GM23338 (cell line): ENCODE measurements at regions not wholly inside any gene's neighbourhood (a gene's known extent, or its start where the extent isn't known, plus 50 kb on each side); places are given as distances from the start of the nearest gene placed in this dataset.

Source experiments
- ATAC-seq: fragments of 200-7000 bp; cut with Tn5 transposase; 3 replicates; pipeline ENCODE4 v1.9.1; 2020
- DNase-seq: peaks from one replicate; pipeline ENCODE4 v3.0.0-alpha.2; 2015; ENCODE audit warnings: low spot score
- H2AFZ ChIP-seq: fragments of 200-600 bp; sonication (generic); 2 replicates; pipeline ENCODE4 v1.8.0; 2016; ENCODE audit warnings: antibody characterized with exemption, mild to moderate bottlenecking, moderate library complexity
- H3F3A ChIP-seq: fragments of 200-600 bp; sonication (generic); replicated peaks from 2 replicates; pipeline ENCODE4 v1.8.0; 2017; ENCODE audit warnings: antibody characterized with exemption, mixed run types, low read depth
- H3K27ac ChIP-seq: fragments of 200-600 bp; sonication (generic); 2 replicates; pipeline ENCODE4 v1.6.1; 2016; ENCODE audit warnings: low read depth
- H3K27me3 ChIP-seq: fragments of 200-600 bp; sonication (generic); 2 replicates; pipeline ENCODE4 v1.8.0; 2016; ENCODE audit warnings: mild to moderate bottlenecking, mixed run types, moderate library complexity; ENCODE audit not compliant: insufficient read depth
- H3K36me3 ChIP-seq: fragments of 200-600 bp; sonication (generic); 2 replicates; pipeline ENCODE4 v1.8.0; 2016; ENCODE audit warnings: mild to moderate bottlenecking; ENCODE audit not compliant: insufficient read depth
- H3K4me1 ChIP-seq: fragments of 200-600 bp; sonication (generic); 2 replicates; pipeline ENCODE4 v1.8.0; 2016; ENCODE audit warnings: mild to moderate bottlenecking, moderate library complexity; ENCODE audit not compliant: insufficient read depth
- H3K4me2 ChIP-seq: fragments of 200-600 bp; sonication (generic); 2 replicates; pipeline ENCODE4 v1.7.1; 2017; ENCODE audit warnings: mixed run types
- H3K4me3 ChIP-seq: fragments of 200-600 bp; sonication (generic); 2 replicates; pipeline ENCODE4 v1.6.1; 2016; ENCODE audit warnings: mixed run types
- H3K79me2 ChIP-seq: fragments of 200-600 bp; sonication (generic); replicated peaks from 2 replicates; pipeline ENCODE4 v1.8.0; 2017; ENCODE audit warnings: mild to moderate bottlenecking; ENCODE audit not compliant: insufficient read depth
- H3K9me2 ChIP-seq: fragments of 200-600 bp; sonication (generic); 2 replicates; pipeline ENCODE4 v1.8.0; 2017; ENCODE audit not compliant: insufficient read depth
- H4K20me1 ChIP-seq: fragments of 200-600 bp; sonication (generic); replicated peaks from 2 replicates; pipeline ENCODE4 v1.8.0; 2017; ENCODE audit warnings: mild to moderate bottlenecking; ENCODE audit not compliant: insufficient read depth
- H3K27ac Mint-ChIP-seq: 2 replicates; pipeline ENCODE4 v1.8.0; 2020; ENCODE audit warnings: inconsistent platforms, mild to moderate bottlenecking, moderate library complexity, mixed read lengths
- H3K27me3 Mint-ChIP-seq: 3 replicates; pipeline ENCODE4 v1.8.0; 2022; ENCODE audit warnings: low read depth, mild to moderate bottlenecking, moderate library complexity, mixed read lengths, inconsistent platforms; ENCODE audit not compliant: insufficient read depth, poor library complexity
- H3K36me3 Mint-ChIP-seq: 3 replicates; pipeline ENCODE4 v1.8.0; 2021; ENCODE audit warnings: low read depth, mild to moderate bottlenecking, inconsistent platforms, moderate library complexity, mixed read lengths
- H3K4me1 Mint-ChIP-seq: 3 replicates; pipeline ENCODE4 v1.8.0; 2020; ENCODE audit warnings: mild to moderate bottlenecking, inconsistent platforms, mixed read lengths
- H3K4me3 Mint-ChIP-seq: 3 replicates; pipeline ENCODE4 v1.8.0; 2021; ENCODE audit warnings: moderate library complexity, mild to moderate bottlenecking, inconsistent platforms, mixed read lengths
- H3K9me3 Mint-ChIP-seq: 3 replicates; pipeline ENCODE4 v1.8.0; 2020; ENCODE audit warnings: moderate library complexity, mild to moderate bottlenecking, inconsistent platforms, mixed read lengths
- CREB1 ChIP-seq: fragments of 250-450 bp; sonication (Bioruptor Pico); IDR thresholded peaks from 2 replicates; pipeline ENCODE4 v1.5.0; 2020; ENCODE audit warnings: low read depth, mild to moderate bottlenecking, moderate library complexity
- EZH2 ChIP-seq: fragments of 200-600 bp; sonication (generic); IDR thresholded peaks from one replicate; pipeline ENCODE4 v1.8.0; 2017; ENCODE audit warnings: antibody characterized with exemption, mild to moderate bottlenecking, low read depth; ENCODE audit not compliant: unreplicated experiment
- NANOG ChIP-seq: IDR thresholded peaks from 2 replicates; pipeline ENCODE4 v1.6.1; 2016; ENCODE audit warnings: antibody characterized with exemption, borderline replicate concordance
- POLR2AphosphoS5 ChIP-seq: IDR thresholded peaks from 2 replicates; pipeline ENCODE4 v1.6.1; 2016; ENCODE audit warnings: antibody characterized with exemption, low read depth
- ZNF114 ChIP-seq: fragments of 250-450 bp; sonication (Bioruptor Pico); IDR thresholded peaks from 2 replicates; pipeline ENCODE4 v1.5.0; 2020; ENCODE audit warnings: mild to moderate bottlenecking, moderate library complexity
- ZNF331 ChIP-seq: fragments of 250-450 bp; sonication (Bioruptor Pico); IDR thresholded peaks from 2 replicates; pipeline ENCODE4 v1.5.0; 2020; ENCODE audit warnings: low read depth, mild to moderate bottlenecking, moderate library complexity
- TF ChIP-seq, protein P1 (sequence below), 2 experiments: fragments of 200-600 bp in 1 of 2; sonication (generic) in 1 of 2; conservative IDR thresholded peaks; 2 replicates each; pipeline versions ENCODE4 v1.5.1 to v1.6.1; 2016 to 2017; ENCODE audit warnings: antibody characterized with exemption in 2 of 2, low read depth in 2 of 2, mild to moderate bottlenecking in 2 of 2, moderate library complexity in 1 of 2
- TF ChIP-seq, protein P2 (sequence below): IDR thresholded peaks from 2 replicates; pipeline ENCODE4 v1.6.1; 2016; ENCODE audit warnings: antibody characterized with exemption
- TF ChIP-seq, protein P3 (sequence below): IDR thresholded peaks from one replicate; pipeline ENCODE4 v1.6.1; 2018; ENCODE audit warnings: antibody characterized with exemption; ENCODE audit not compliant: unreplicated experiment
- TF ChIP-seq, protein P4 (sequence below): fragments of 250-450 bp; sonication (Bioruptor Pico); IDR thresholded peaks from 2 replicates; pipeline ENCODE4 v1.5.0; 2020; ENCODE audit warnings: mild to moderate bottlenecking, moderate library complexity

DNA sequence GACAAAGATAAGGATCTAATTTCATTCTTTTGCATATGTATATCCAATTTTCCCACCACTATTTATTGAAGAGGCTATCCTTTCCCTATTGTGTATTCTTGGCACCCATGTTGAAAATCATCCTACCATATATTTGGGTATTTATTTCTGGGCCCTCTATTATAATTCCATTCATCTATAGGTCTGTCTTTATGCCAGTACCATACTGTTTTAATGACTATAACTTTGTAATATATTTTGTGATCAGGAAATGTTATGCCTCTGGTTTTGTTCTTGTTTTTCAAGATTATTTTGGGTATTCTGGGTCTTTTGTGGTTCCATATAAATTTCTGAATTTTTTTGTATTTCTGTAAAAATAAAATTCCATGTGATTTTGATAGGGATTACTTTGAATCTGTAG is 347.6 kb upstream of the SULF2 start:
- Mint-ChIP-seq H3K27me3 (peaks cover 2% of the 10 kb centered on the region), H3K9me3 (peaks cover 14% of the 10 kb centered on the region; the same call in 2 of the 3 replicates), H3K4me1 (peaks cover 10% of the 10 kb centered on the region), H3K27ac (no peak overlapping the region), H3K4me3 (no peak overlapping the region), H3K36me3 (no peaks in the 10 kb centered on the region)
- ATAC-seq (no peak), DNase-seq (no peak)
- no peaks in the 10 kb centered on the region for H3F3A ChIP-seq
- H3K79me2 ChIP-seq, result no peaks in the 10 kb centered on the region
- H2AFZ ChIP-seq, result no peak overlapping the region
- H3K36me3 ChIP-seq, result no peaks in the 10 kb centered on the region
- H3K4me3 ChIP-seq, result no peak overlapping the region
- no peaks in the 10 kb centered on the region for H3K4me1 ChIP-seq
- TF ChIP-seq EZH2 (no peak), CREB1 (CRISPR knock-in tag) (no peak)
- no peak overlapping the region for H3K27ac ChIP-seq
- H3K9me2 ChIP-seq, result no peaks in the 10 kb centered on the region
- H3K27me3 ChIP-seq, result no peaks in the 10 kb centered on the region
- H3K4me2 ChIP-seq, result no peak overlapping the region
- no peaks in the 10 kb centered on the region for H4K20me1 ChIP-seq

DNA sequence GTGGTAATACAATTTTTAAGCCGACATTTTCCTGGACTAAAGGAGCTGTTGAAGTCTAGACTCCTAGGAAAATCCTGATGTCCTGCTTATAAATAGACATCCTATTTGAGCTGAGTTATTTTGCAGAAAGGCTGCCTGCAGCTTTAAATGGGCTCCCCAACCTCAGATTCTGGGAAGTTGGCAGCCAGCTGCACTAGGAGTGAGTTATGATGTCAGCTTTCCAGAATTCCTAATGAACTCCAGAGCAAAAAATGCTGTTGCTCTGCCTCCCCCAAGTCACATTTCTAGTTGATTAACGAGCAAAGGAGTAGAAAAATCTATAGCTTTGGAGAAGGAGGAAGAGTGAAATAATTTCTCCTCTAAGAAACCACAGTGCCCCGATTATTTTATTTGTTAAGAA is 346.3 kb upstream of the SULF2 start:
- peaks cover 14% of the 10 kb centered on the region; the same call in 2 of the 3 replicates for H3K9me3 Mint-ChIP-seq
- H3K36me3 Mint-ChIP-seq, result no peaks in the 10 kb centered on the region
- no peak overlapping the region for H3K4me2 ChIP-seq
- no peaks in the 10 kb centered on the region for H4K20me1 ChIP-seq
- no peaks in the 10 kb centered on the region for H3K79me2 ChIP-seq
- no peaks in the 10 kb centered on the region for H3K9me2 ChIP-seq
- no peaks in the 10 kb centered on the region for H3K27me3 Mint-ChIP-seq
- no peak for DNase-seq
- no peak for ATAC-seq
- H3K27ac ChIP-seq, result no peak overlapping the region
- no peak overlapping the region for H2AFZ ChIP-seq
- peaks cover 10% of the 10 kb centered on the region for H3K4me1 Mint-ChIP-seq
- no peaks in the 10 kb centered on the region for H3F3A ChIP-seq
- H3K4me3 Mint-ChIP-seq, result no peak overlapping the region
- no peak overlapping the region for H3K4me3 ChIP-seq
- H3K4me1 ChIP-seq, result no peaks in the 10 kb centered on the region
- no peaks in the 10 kb centered on the region for H3K27me3 ChIP-seq
- no peak overlapping the region for H3K27ac Mint-ChIP-seq
- H3K36me3 ChIP-seq, result no peaks in the 10 kb centered on the region
- TF ChIP-seq NANOG (no peak), ZNF114 (CRISPR knock-in tag) (no peak), ZNF331 (no peak), CREB1 (CRISPR knock-in tag) (no peak), POLR2AphosphoS5 (no peak)
- TF ChIP-seq, protein P1, sequence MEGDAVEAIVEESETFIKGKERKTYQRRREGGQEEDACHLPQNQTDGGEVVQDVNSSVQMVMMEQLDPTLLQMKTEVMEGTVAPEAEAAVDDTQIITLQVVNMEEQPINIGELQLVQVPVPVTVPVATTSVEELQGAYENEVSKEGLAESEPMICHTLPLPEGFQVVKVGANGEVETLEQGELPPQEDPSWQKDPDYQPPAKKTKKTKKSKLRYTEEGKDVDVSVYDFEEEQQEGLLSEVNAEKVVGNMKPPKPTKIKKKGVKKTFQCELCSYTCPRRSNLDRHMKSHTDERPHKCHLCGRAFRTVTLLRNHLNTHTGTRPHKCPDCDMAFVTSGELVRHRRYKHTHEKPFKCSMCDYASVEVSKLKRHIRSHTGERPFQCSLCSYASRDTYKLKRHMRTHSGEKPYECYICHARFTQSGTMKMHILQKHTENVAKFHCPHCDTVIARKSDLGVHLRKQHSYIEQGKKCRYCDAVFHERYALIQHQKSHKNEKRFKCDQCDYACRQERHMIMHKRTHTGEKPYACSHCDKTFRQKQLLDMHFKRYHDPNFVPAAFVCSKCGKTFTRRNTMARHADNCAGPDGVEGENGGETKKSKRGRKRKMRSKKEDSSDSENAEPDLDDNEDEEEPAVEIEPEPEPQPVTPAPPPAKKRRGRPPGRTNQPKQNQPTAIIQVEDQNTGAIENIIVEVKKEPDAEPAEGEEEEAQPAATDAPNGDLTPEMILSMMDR (conservative IDR thresholded peaks at IDR 0.05; ENCODE audit: low read depth in 2 of 2), result no peak
- TF ChIP-seq, protein P2, sequence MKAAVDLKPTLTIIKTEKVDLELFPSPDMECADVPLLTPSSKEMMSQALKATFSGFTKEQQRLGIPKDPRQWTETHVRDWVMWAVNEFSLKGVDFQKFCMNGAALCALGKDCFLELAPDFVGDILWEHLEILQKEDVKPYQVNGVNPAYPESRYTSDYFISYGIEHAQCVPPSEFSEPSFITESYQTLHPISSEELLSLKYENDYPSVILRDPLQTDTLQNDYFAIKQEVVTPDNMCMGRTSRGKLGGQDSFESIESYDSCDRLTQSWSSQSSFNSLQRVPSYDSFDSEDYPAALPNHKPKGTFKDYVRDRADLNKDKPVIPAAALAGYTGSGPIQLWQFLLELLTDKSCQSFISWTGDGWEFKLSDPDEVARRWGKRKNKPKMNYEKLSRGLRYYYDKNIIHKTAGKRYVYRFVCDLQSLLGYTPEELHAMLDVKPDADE, result no peak
- TF ChIP-seq, protein P3, sequence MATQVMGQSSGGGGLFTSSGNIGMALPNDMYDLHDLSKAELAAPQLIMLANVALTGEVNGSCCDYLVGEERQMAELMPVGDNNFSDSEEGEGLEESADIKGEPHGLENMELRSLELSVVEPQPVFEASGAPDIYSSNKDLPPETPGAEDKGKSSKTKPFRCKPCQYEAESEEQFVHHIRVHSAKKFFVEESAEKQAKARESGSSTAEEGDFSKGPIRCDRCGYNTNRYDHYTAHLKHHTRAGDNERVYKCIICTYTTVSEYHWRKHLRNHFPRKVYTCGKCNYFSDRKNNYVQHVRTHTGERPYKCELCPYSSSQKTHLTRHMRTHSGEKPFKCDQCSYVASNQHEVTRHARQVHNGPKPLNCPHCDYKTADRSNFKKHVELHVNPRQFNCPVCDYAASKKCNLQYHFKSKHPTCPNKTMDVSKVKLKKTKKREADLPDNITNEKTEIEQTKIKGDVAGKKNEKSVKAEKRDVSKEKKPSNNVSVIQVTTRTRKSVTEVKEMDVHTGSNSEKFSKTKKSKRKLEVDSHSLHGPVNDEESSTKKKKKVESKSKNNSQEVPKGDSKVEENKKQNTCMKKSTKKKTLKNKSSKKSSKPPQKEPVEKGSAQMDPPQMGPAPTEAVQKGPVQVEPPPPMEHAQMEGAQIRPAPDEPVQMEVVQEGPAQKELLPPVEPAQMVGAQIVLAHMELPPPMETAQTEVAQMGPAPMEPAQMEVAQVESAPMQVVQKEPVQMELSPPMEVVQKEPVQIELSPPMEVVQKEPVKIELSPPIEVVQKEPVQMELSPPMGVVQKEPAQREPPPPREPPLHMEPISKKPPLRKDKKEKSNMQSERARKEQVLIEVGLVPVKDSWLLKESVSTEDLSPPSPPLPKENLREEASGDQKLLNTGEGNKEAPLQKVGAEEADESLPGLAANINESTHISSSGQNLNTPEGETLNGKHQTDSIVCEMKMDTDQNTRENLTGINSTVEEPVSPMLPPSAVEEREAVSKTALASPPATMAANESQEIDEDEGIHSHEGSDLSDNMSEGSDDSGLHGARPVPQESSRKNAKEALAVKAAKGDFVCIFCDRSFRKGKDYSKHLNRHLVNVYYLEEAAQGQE, result no peak
- TF ChIP-seq, protein P4, sequence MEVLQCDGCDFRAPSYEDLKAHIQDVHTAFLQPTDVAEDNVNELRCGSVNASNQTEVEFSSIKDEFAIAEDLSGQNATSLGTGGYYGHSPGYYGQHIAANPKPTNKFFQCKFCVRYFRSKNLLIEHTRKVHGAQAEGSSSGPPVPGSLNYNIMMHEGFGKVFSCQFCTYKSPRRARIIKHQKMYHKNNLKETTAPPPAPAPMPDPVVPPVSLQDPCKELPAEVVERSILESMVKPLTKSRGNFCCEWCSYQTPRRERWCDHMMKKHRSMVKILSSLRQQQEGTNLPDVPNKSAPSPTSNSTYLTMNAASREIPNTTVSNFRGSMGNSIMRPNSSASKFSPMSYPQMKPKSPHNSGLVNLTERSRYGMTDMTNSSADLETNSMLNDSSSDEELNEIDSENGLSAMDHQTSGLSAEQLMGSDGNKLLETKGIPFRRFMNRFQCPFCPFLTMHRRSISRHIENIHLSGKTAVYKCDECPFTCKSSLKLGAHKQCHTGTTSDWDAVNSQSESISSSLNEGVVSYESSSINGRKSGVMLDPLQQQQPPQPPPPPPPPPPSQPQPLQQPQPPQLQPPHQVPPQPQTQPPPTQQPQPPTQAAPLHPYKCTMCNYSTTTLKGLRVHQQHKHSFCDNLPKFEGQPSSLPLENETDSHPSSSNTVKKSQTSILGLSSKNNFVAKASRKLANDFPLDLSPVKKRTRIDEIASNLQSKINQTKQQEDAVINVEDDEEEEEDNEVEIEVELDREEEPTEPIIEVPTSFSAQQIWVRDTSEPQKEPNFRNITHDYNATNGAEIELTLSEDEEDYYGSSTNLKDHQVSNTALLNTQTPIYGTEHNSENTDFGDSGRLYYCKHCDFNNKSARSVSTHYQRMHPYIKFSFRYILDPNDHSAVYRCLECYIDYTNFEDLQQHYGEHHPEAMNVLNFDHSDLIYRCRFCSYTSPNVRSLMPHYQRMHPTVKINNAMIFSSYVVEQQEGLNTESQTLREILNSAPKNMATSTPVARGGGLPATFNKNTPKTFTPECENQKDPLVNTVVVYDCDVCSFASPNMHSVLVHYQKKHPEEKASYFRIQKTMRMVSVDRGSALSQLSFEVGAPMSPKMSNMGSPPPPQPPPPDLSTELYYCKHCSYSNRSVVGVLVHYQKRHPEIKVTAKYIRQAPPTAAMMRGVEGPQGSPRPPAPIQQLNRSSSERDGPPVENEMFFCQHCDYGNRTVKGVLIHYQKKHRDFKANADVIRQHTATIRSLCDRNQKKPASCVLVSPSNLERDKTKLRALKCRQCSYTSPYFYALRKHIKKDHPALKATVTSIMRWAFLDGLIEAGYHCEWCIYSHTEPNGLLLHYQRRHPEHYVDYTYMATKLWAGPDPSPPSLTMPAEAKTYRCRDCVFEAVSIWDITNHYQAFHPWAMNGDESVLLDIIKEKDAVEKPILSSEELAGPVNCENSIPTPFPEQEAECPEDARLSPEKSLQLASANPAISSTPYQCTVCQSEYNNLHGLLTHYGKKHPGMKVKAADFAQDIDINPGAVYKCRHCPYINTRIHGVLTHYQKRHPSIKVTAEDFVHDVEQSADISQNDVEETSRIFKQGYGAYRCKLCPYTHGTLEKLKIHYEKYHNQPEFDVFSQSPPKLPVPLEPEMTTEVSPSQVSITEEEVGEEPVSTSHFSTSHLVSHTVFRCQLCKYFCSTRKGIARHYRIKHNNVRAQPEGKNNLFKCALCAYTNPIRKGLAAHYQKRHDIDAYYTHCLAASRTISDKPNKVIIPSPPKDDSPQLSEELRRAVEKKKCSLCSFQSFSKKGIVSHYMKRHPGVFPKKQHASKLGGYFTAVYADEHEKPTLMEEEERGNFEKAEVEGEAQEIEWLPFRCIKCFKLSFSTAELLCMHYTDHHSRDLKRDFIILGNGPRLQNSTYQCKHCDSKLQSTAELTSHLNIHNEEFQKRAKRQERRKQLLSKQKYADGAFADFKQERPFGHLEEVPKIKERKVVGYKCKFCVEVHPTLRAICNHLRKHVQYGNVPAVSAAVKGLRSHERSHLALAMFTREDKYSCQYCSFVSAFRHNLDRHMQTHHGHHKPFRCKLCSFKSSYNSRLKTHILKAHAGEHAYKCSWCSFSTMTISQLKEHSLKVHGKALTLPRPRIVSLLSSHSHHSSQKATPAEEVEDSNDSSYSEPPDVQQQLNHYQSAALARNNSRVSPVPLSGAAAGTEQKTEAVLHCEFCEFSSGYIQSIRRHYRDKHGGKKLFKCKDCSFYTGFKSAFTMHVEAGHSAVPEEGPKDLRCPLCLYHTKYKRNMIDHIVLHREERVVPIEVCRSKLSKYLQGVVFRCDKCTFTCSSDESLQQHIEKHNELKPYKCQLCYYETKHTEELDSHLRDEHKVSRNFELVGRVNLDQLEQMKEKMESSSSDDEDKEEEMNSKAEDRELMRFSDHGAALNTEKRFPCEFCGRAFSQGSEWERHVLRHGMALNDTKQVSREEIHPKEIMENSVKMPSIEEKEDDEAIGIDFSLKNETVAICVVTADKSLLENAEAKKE, result no peak
